SH-SY5Y (cell line): ENCODE measurements at regions not wholly inside any gene's neighbourhood (a gene's known extent, or its start where the extent isn't known, plus 50 kb on each side); places are given as distances from the start of the nearest gene placed in this dataset.

Source experiments
- GATA2 ChIP-seq: IDR thresholded peaks from 2 replicates; pipeline ENCODE4 v1.6.1; 2011; ENCODE audit warnings: mild to moderate bottlenecking, low read depth, low read length
- GATA3 ChIP-seq: IDR thresholded peaks from 2 replicates; pipeline ENCODE4 v1.6.1; 2011; ENCODE audit warnings: low read depth, mild to moderate bottlenecking, low read length, moderate library complexity

GRCh38 chr1:56248138-56248537 is 331.2 kb downstream of the PLPP3 start:
- TF ChIP-seq GATA2: no peak
- no peak for TF ChIP-seq GATA3

DNA sequence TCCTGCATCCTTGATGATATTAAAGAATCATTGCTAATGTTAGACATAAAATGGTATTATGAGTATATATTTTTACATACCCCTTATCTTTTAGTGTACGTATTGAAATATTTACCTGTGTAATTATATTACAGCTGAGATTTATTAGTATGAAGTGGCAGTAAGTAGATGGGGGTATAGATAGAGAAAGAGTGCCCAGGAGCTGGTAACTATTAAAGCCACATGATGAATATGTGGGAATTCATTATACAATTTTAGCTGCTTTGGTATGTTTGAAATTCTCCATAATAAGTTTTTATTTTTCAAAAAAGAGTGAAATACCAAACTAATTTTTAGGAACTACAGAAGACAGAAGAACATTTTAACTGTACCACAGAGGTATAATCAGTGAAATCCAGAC is 339.0 kb downstream of the PLPP3 start:
- TF ChIP-seq GATA3 (peak; percentile 63), GATA2 (no peak)

GRCh38 chr1:56237491-56238064 is 341.8 kb downstream of the PLPP3 start:
- TF ChIP-seq GATA2: no peak
- no peak for TF ChIP-seq GATA3

DNA sequence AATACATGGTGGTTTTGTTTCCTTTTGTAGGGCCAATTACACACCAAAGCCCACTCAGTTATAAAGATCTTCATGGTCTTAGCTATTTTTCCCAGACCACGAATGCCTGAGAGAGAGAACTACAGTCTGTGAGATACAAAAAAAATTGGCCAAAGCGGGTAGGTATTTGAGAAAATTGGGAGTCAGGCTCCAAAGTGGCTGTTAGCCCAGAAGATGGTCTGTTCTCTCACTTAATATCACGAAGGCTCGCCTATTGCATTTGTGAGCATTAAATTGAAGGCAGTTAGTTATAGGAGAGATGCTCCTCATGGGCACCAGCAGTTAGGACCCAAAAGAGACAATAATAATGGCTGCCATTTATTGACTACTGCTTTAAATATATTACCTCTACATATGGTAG is 342.7 kb downstream of the PLPP3 start:
- no peak for TF ChIP-seq GATA3
- no peak for TF ChIP-seq GATA2

GRCh38 chr1:56235909-56236510 is 343.4 kb downstream of the PLPP3 start:
- TF ChIP-seq GATA3 (no peak), GATA2 (no peak)

GRCh38 chr1:56229186-56229585 is 350.2 kb downstream of the PLPP3 start:
- TF ChIP-seq GATA3 (no peak), GATA2 (no peak)

GRCh38 chr1:56227886-56228285 is 351.5 kb downstream of the PLPP3 start:
- TF ChIP-seq GATA3 (no peak), GATA2 (no peak)

- TF ChIP-seq GATA2 (no peak), GATA3 (no peak)
Observed at GRCh38 chr1:56227401-56227800, 352.0 kb downstream of the PLPP3 start.

DNA sequence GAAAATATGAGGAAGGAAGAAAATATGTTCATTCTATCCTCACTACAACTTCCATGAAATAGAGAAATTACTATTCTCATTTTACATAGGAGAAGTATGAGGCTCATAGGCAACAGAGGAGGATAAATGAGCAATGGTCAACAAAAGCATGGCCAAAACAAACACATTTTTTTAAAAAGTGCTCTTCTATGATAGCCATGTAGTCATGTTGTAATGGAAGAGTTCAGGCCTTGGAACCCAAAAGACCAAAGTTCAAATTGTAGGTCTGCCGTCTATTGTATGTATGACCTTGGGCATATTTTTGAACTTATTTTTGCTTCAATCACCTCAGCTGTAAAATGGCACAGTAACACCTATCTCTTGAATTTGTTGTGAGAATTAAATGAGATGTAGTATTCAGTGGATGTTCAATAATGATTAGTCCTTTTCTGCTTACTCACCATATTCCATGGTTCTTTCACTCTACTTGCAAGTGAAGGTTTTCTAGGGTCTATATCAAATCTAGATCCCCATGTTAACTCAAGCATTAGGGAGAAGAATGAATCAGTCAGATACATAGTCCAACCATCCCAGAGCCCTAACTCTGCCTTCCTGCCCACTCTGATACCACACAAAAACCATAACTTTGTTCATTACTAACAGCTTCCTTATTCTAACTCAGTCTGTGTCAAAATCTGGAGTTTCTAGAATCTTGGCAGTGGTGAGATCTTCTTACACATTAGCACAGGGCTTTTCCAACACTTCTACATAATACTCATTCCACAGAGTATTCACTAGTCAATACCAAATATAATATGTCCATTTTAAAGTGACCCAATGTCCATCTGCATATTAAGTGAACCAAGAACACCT is 353.2 kb downstream of the PLPP3 start:
- TF ChIP-seq GATA3: no peak
- no peak for TF ChIP-seq GATA2

DNA sequence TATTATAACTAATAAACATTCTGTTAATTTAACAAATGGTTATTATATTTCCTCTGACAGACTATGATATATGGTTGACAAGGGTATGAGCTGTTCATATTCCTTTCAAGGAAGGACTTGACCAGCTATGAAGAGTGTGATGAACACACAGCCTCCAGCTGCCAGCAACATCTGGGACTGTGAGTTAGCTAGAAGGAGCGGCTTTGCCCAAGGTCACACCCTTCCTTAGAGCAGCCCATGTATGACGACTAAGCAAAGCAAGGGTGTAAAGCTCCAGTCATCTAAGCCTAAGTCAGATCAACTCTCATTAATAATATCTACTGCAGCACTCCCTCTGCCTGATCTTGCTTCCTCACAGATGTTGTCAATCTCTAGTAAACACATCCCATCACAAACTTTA is 355.4 kb downstream of the PLPP3 start:
- no peak for TF ChIP-seq GATA2
- no peak for TF ChIP-seq GATA3

- TF ChIP-seq GATA3 (no peak), GATA2 (no peak)
Observed at GRCh38 chr1:56222914-56223540, 356.3 kb downstream of the PLPP3 start.

DNA sequence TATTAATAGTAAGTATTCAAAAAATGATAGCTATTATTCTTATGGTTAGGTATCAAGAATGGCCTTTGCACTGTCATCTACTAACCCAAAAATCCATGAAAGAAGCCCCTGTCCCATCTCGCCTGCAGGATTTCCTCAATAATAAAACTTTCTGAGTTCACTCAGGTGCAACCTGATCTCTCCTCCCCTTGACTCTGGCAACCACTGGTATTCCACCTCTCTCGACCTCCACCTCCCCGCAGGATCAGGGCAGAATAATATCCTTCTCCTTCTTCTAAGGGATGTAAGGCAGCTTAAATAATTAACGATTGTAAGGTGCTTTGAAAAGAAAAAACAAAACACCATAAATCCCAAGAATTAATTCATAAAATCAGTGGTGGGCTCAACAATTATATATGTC is 359.3 kb downstream of the PLPP3 start:
- TF ChIP-seq GATA3 (no peak), GATA2 (no peak)

GRCh38 chr1:56218023-56218422 is 361.3 kb downstream of the PLPP3 start:
- TF ChIP-seq GATA2 (no peak), GATA3 (no peak)

- TF ChIP-seq GATA2: no peak
Observed at GRCh38 chr1:56216218-56216617, 363.1 kb downstream of the PLPP3 start.

- TF ChIP-seq GATA3 (no peak), GATA2 (no peak)
Observed at GRCh38 chr1:56215771-56216170, 363.6 kb downstream of the PLPP3 start.

DNA sequence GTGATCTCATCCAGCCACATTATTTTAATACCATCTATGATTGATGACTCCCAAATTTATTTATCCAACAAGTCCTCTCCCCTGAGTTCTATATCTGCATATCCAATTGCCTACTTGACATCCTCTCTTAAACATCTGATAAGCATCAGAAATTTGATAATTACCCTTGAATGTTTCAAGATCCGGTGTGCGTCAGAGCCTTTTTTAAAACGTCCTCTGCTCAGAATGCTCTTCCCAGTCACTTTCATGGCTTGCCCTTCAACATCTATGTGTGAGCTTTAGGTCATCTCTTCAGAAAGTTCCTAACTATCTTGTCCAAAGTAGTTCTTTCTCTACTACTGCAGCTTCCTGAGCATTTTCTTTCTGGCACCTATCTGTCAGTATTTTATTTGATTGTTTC is 364.3 kb downstream of the PLPP3 start:
- TF ChIP-seq GATA3 (no peak), GATA2 (no peak)
